Neural cell (in vitro differentiated cells): ENCODE measurements at regions not wholly inside any gene's neighbourhood (a gene's known extent, or its start where the extent isn't known, plus 50 kb on each side); places are given as distances from the start of the nearest gene placed in this dataset.

ENCODE experiments used
- H2AFZ ChIP-seq: fragments of 200-600, 300-800 bp; sonication (generic), shearing (Covaris generic); 2 replicates; pipeline ENCODE4 v1.6.0; 2014; ENCODE audit warnings: low read depth, mild to moderate bottlenecking, antibody characterized with exemption, low read length, moderate library complexity
- H3F3A ChIP-seq: fragments of 200-600 bp; shearing (Covaris generic); 2 replicates; pipeline ENCODE4 v1.6.1; 2016; ENCODE audit warnings: mild to moderate bottlenecking, moderate library complexity, mixed read lengths, antibody characterized with exemption, low read length; ENCODE audit not compliant: insufficient read depth, poor library complexity, severe bottlenecking
- H3K27ac ChIP-seq: fragments of 200-600, 300-800 bp; sonication (generic), shearing (Covaris generic); 2 replicates; pipeline ENCODE4 v1.5.1; 2014; ENCODE audit warnings: mild to moderate bottlenecking, low read length, moderate library complexity
- H3K27me3 ChIP-seq: fragments of 300-800, 200-600 bp; sonication (generic), shearing (Covaris generic); 2 replicates; pipeline ENCODE4 v1.6.0; 2014; ENCODE audit warnings: mild to moderate bottlenecking, low read depth, low read length, moderate library complexity; ENCODE audit not compliant: insufficient read depth
- H3K36me3 ChIP-seq: fragments of 300-800, 200-600 bp; sonication (generic), shearing (Covaris generic); 2 replicates; pipeline ENCODE4 v1.5.1; 2014; ENCODE audit warnings: mild to moderate bottlenecking, antibody characterized with exemption, low read length, moderate library complexity; ENCODE audit not compliant: insufficient read depth
- H3K4me2 ChIP-seq: fragments of 300-800, 200-600 bp; sonication (generic), shearing (Covaris generic); 2 replicates; pipeline ENCODE4 v1.6.0; 2014; ENCODE audit warnings: mild to moderate bottlenecking, low read length
- H3K4me3 ChIP-seq: fragments of 300-800, 200-600 bp; sonication (generic), shearing (Covaris generic); 2 replicates; pipeline ENCODE4 v1.5.1; 2014; ENCODE audit warnings: mild to moderate bottlenecking, low read length, moderate library complexity
- H3K79me2 ChIP-seq: fragments of 200-600 bp; shearing (Covaris generic); replicated peaks from 2 replicates; pipeline ENCODE4 v1.6.0; 2014; ENCODE audit warnings: mild to moderate bottlenecking, low read length, moderate library complexity; ENCODE audit not compliant: insufficient read depth
- H3K9ac ChIP-seq: fragments of 300-800, 200-600 bp; sonication (generic), shearing (Covaris generic); 2 replicates; pipeline ENCODE4 v1.6.1; 2016; ENCODE audit warnings: mild to moderate bottlenecking, low read length, mixed read lengths
- H3K9me2 ChIP-seq: fragments of 200-600 bp; shearing (Covaris generic); 2 replicates; pipeline ENCODE4 v1.6.1; 2016; ENCODE audit warnings: mild to moderate bottlenecking, low read length, mixed read lengths; ENCODE audit not compliant: insufficient read depth
- H3K9me3 ChIP-seq: fragments of 200-600, 300-800 bp; sonication (generic), shearing (Covaris generic); 2 replicates; pipeline ENCODE4 v1.6.1; 2016; ENCODE audit warnings: mild to moderate bottlenecking, mixed run types, low read length, moderate library complexity, mixed read lengths
- H4K20me1 ChIP-seq: fragments of 200-600 bp; shearing (Covaris generic); 2 replicates; pipeline ENCODE4 v1.6.1; 2016; ENCODE audit warnings: mild to moderate bottlenecking, mixed run types; ENCODE audit not compliant: insufficient read depth
- EP300 ChIP-seq: fragments of 450-650 bp; conservative IDR thresholded peaks from 2 replicates; pipeline ENCODE4 v1.6.1; 2014; ENCODE audit warnings: antibody characterized with exemption, mild to moderate bottlenecking, moderate library complexity; ENCODE audit not compliant: poor library complexity, severe bottlenecking
- EZH2 ChIP-seq: fragments of 200-600, 300-800 bp; shearing (Covaris generic), sonication (generic); IDR thresholded peaks from 2 replicates; pipeline ENCODE4 v1.6.1; 2014; ENCODE audit warnings: antibody characterized with exemption, low read length, borderline replicate concordance, mild to moderate bottlenecking; ENCODE audit not compliant: insufficient read depth, poor library complexity, severe bottlenecking
- MXI1 ChIP-seq: fragments of 450-650 bp; conservative IDR thresholded peaks from 2 replicates; pipeline ENCODE4 v1.6.1; 2014; ENCODE audit warnings: antibody characterized with exemption, mild to moderate bottlenecking; ENCODE audit not compliant: poor library complexity, severe bottlenecking
- POLR2AphosphoS5 ChIP-seq: IDR thresholded peaks from 2 replicates; pipeline ENCODE4 v1.6.1; 2012
- RAD21 ChIP-seq: fragments of 450-650 bp; conservative IDR thresholded peaks from 2 replicates; pipeline ENCODE4 v1.6.1; 2014; ENCODE audit warnings: antibody characterized with exemption, mild to moderate bottlenecking, moderate library complexity
- SMC3 ChIP-seq: fragments of 450-650 bp; conservative IDR thresholded peaks from 2 replicates; pipeline ENCODE4 v1.6.1; 2014; ENCODE audit warnings: antibody characterized with exemption, mild to moderate bottlenecking, moderate library complexity; ENCODE audit not compliant: poor library complexity
- TAF1 ChIP-seq: IDR thresholded peaks from 2 replicates; pipeline ENCODE4 v1.6.1; 2012; ENCODE audit warnings: low read depth
- TF ChIP-seq, protein P1 (sequence below): fragments of 450-650 bp; IDR thresholded peaks from 2 replicates; pipeline ENCODE4 v1.5.1; 2014; ENCODE audit warnings: antibody characterized with exemption, mild to moderate bottlenecking, moderate library complexity; ENCODE audit not compliant: poor library complexity, severe bottlenecking
- TF ChIP-seq, protein P2 (sequence below): IDR thresholded peaks from 2 replicates; pipeline ENCODE4 v1.6.1; 2012; ENCODE audit warnings: borderline replicate concordance

DNA sequence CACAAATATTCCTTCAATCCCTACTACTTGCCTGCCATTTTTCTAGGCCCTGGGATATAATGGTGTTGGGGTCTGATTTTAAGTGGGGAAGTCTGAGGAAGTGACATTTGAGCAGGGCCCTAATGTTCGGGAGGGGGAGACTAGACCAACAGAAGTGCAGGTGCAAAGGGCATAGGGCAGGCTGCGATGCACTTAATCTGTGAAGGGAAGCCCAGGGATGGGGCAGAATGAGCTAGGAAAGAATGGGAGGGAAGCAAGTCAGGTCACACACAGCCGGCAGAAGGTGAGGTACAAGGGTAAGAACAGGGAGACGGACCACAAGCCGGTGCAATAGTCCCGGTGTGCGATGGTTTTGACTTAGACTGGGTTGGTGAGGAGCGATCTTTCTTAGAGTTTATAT lies 146.8 kb downstream of the UNC5CL start:
- Histone ChIP-seq H3K9ac (no peak overlapping the region), H2AFZ (no peak overlapping the region), H3K36me3 (no peaks in the 10 kb centered on the region), H3K9me2 (no peaks in the 10 kb centered on the region), H3K9me3 (no peaks in the 10 kb centered on the region), H3K79me2 (no peaks in the 10 kb centered on the region), H3K27me3 (no peaks in the 10 kb centered on the region), H3K4me3 (no peak overlapping the region), H3K4me2 (no peak overlapping the region), H3K27ac (no peak overlapping the region), H3F3A (no peaks in the 10 kb centered on the region), H4K20me1 (no peaks in the 10 kb centered on the region)
- TF ChIP-seq TAF1 (no peak), MXI1 (no peak), SMC3 (no peak), EZH2 (no peak), EP300 (no peak), RAD21 (no peak), POLR2AphosphoS5 (no peak)
- TF ChIP-seq, protein P1, sequence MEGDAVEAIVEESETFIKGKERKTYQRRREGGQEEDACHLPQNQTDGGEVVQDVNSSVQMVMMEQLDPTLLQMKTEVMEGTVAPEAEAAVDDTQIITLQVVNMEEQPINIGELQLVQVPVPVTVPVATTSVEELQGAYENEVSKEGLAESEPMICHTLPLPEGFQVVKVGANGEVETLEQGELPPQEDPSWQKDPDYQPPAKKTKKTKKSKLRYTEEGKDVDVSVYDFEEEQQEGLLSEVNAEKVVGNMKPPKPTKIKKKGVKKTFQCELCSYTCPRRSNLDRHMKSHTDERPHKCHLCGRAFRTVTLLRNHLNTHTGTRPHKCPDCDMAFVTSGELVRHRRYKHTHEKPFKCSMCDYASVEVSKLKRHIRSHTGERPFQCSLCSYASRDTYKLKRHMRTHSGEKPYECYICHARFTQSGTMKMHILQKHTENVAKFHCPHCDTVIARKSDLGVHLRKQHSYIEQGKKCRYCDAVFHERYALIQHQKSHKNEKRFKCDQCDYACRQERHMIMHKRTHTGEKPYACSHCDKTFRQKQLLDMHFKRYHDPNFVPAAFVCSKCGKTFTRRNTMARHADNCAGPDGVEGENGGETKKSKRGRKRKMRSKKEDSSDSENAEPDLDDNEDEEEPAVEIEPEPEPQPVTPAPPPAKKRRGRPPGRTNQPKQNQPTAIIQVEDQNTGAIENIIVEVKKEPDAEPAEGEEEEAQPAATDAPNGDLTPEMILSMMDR: no peak
- TF ChIP-seq, protein P2, sequence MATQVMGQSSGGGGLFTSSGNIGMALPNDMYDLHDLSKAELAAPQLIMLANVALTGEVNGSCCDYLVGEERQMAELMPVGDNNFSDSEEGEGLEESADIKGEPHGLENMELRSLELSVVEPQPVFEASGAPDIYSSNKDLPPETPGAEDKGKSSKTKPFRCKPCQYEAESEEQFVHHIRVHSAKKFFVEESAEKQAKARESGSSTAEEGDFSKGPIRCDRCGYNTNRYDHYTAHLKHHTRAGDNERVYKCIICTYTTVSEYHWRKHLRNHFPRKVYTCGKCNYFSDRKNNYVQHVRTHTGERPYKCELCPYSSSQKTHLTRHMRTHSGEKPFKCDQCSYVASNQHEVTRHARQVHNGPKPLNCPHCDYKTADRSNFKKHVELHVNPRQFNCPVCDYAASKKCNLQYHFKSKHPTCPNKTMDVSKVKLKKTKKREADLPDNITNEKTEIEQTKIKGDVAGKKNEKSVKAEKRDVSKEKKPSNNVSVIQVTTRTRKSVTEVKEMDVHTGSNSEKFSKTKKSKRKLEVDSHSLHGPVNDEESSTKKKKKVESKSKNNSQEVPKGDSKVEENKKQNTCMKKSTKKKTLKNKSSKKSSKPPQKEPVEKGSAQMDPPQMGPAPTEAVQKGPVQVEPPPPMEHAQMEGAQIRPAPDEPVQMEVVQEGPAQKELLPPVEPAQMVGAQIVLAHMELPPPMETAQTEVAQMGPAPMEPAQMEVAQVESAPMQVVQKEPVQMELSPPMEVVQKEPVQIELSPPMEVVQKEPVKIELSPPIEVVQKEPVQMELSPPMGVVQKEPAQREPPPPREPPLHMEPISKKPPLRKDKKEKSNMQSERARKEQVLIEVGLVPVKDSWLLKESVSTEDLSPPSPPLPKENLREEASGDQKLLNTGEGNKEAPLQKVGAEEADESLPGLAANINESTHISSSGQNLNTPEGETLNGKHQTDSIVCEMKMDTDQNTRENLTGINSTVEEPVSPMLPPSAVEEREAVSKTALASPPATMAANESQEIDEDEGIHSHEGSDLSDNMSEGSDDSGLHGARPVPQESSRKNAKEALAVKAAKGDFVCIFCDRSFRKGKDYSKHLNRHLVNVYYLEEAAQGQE: no peak

DNA sequence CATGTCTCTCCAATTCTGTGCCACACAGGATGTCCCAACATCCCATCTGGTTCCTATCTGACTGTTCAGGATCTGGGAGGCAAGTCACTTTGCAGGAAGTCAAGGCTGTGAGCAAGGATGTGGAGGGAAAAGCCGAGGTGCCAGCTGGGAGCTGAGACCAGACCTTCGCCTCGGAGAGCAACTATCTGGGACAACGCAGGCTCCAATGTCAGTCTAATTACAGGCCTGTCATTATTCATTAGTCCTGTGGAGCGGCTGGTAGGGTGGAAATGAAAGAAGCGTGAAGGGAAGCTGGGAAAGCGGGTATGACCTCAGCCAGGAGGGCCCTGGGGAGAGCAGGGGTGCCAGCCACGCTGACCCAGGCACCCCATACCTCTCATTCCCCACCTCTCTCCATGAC lies 147.3 kb downstream of the UNC5CL start:
- H3K79me2 ChIP-seq: no peaks in the 10 kb centered on the region
- H2AFZ ChIP-seq: no peak overlapping the region
- H3K9ac ChIP-seq: no peak overlapping the region
- no peak overlapping the region for H3K4me3 ChIP-seq
- H3K9me3 ChIP-seq: no peaks in the 10 kb centered on the region
- H3K27me3 ChIP-seq: no peaks in the 10 kb centered on the region
- H3F3A ChIP-seq: no peaks in the 10 kb centered on the region
- no peak for TF ChIP-seq TAF1
- TF ChIP-seq, protein P1: no peak
- no peak for TF ChIP-seq POLR2AphosphoS5
- no peak for TF ChIP-seq EP300
- TF ChIP-seq, protein P2: no peak
- TF ChIP-seq SMC3: no peak
- no peak for TF ChIP-seq MXI1
- no peak for TF ChIP-seq RAD21
- no peak for TF ChIP-seq EZH2
- no peak overlapping the region for H3K4me2 ChIP-seq
- H3K36me3 ChIP-seq: no peaks in the 10 kb centered on the region
- H3K27ac ChIP-seq: no peak overlapping the region
- H4K20me1 ChIP-seq: no peaks in the 10 kb centered on the region
- H3K9me2 ChIP-seq: no peaks in the 10 kb centered on the region
